Stimulated activated naive B cell treated with anti-CD40 and anti-IgM and Interleukin-4, amounts not matched to agents 10 μg/mL and 1 μg/mL and 100 μg/mL, for 72 hours (primary cell): ENCODE measurements at regions not wholly inside any gene's neighbourhood (a gene's known extent, or its start where the extent isn't known, plus 50 kb on each side); places are given as distances from the start of the nearest gene placed in this dataset.
A peak's percentile ranks its signal among the peaks of the same experiment; 100 is the strongest.
"Not testable (repeated sequence)": the region's sequence is repeated elsewhere in the genome, so short reads cannot be mapped to it uniquely, and the experiment has no call there.

ENCODE experiments used
- ATAC-seq, 2 donors: fragments of 150-1000 bp; cut with Tn5 transposase; replicated peaks; 2 replicates each; pipeline ENCODE4 v1.10.0; 2021; ENCODE audit warnings: moderate library complexity in 1 of 2
- DNase-seq: peaks from one replicate; pipeline ENCODE4 v3.0.0; 2021
- H3K27ac Mint-ChIP-seq: one replicate; pipeline ENCODE4 v1.8.0; 2022; ENCODE audit warnings: mild to moderate bottlenecking, mixed read lengths
- H3K27me3 Mint-ChIP-seq, 2 donors: one replicate each; pipeline ENCODE4 v1.8.0; 2022; ENCODE audit warnings: mixed read lengths in 2 of 2
- H3K36me3 Mint-ChIP-seq, 2 donors: one replicate each; pipeline ENCODE4 v1.8.0; 2022; ENCODE audit warnings: mixed read lengths in 2 of 2, mild to moderate bottlenecking in 1 of 2
- H3K4me1 Mint-ChIP-seq, 2 donors: one replicate each; pipeline ENCODE4 v1.8.0; 2022; ENCODE audit warnings: mixed read lengths in 2 of 2, mild to moderate bottlenecking in 1 of 2
- H3K4me3 Mint-ChIP-seq, 2 donors: one replicate each; pipeline ENCODE4 v1.8.0; 2022; ENCODE audit warnings: mild to moderate bottlenecking in 2 of 2, mixed read lengths in 2 of 2, moderate library complexity in 1 of 2
- H3K9me3 Mint-ChIP-seq, 2 donors: one replicate each; pipeline ENCODE4 v1.8.0; 2022; ENCODE audit warnings: mixed read lengths in 2 of 2, mild to moderate bottlenecking in 1 of 2

DNA sequence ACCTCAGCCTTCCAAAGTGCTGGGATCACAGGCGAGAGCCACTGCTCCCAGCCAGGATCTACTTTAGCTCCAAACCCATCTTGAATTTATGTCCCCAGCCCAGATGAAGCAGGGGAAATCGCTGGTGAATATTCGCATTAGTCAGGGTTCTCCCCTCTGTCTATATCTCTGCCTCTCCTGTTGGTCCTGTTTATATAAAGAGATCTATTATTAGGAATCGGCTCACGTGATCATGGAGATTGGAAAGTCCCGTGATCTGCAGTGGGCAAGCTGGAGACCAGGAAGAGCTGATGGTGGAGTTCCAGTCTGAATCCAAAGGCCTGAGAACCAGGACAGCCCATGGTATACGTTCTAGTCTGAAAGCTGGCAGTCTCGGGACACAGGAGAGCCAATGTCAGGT lies 382.8 kb downstream of the SEC14L1 start:
- DNase-seq (no peak), ATAC-seq (no peak)
- H3K4me1 Mint-ChIP-seq = peaks cover 2 to 6% of the 10 kb centered on the region in 2 donors
- H3K27me3 Mint-ChIP-seq = peaks cover 23 to 33% of the 10 kb centered on the region in 2 donors
- no peak overlapping the region for H3K27ac Mint-ChIP-seq
- no peaks in the 10 kb centered on the region for H3K9me3 Mint-ChIP-seq
- no peak overlapping the region for H3K4me3 Mint-ChIP-seq
- no peaks in the 10 kb centered on the region for H3K36me3 Mint-ChIP-seq

DNA sequence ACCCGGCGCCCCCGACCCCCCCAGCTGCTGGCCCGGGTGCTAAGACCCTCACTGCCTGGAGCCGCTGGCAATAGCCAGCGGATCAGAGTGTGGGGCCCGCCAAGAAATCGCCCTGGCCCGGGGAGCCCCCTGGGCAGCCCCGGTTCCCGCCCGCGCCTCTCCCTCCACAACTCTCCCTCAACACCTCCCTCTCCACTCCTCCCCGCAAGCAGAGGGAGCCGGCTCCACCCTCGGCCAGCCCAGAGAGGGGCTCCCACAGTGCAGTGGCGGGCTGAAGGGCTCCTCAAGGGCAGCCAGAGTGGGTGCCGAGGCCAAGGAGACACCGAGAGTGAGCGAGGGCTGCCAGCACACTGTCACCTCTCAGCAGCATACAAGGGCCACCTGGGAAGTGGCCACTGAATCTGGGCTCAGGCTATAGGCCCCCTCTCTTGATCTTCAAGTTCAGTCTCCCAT lies 385.5 kb downstream of the SEC14L1 start:
- peaks cover 35 to 52% of the 10 kb centered on the region in 2 donors for H3K27me3 Mint-ChIP-seq

DNA sequence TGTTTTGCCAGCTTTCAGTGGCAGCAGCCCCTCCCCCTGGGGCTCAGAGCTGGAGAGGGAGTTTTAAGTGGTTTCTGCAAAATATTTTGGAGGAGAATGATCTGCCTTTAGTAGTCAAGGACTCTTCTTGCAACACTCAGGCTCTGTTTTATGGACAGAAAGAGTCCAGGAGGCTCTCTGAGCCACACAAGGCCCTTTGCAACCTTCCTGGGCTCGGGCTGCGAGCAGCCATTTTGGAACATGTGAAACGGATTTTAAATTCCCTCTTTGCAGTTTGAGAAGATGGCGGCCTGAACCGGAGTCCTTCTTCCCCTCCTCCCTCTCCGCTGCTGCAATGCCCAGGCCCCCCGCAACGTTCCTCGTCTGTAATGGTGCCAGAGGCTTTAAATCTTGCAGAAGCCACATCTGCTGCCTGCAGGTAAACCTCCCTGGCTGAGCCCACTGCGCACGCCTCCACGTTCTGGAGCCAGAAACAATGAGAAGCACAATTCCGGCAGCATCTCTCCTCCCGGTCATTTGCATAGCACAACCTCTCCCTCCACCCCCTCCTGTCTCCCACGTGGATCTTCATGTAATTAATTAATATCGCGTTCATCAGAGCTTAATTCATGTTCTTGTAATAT lies 386.1 kb downstream of the SEC14L1 start:
- H3K4me3 Mint-ChIP-seq = no peak overlapping the region
- H3K9me3 Mint-ChIP-seq = no peaks in the 10 kb centered on the region
- peaks cover 2 to 11% of the 10 kb centered on the region in 2 donors for H3K4me1 Mint-ChIP-seq
- H3K36me3 Mint-ChIP-seq = no peaks in the 10 kb centered on the region
- ATAC-seq (no peak), DNase-seq (no peak)
- H3K27ac Mint-ChIP-seq = no peak overlapping the region
- peaks cover 35 to 52% of the 10 kb centered on the region in 2 donors for H3K27me3 Mint-ChIP-seq

More for the DNA sequence above, 385.5 kb downstream of the SEC14L1 start:
- ATAC-seq = no peak
- Mint-ChIP-seq H3K4me1 (peaks cover 2 to 11% of the 10 kb centered on the region in 2 donors), H3K27ac (no peak overlapping the region), H3K4me3 (no peak overlapping the region), H3K36me3 (no peaks in the 10 kb centered on the region), H3K9me3 (no peaks in the 10 kb centered on the region)
- no peak for DNase-seq

- DNase-seq (no peak), ATAC-seq (no peak)
- H3K4me3 Mint-ChIP-seq = no peak overlapping the region
- no peak overlapping the region for H3K27ac Mint-ChIP-seq
- no peaks in the 10 kb centered on the region for H3K9me3 Mint-ChIP-seq
- no peaks in the 10 kb centered on the region for H3K36me3 Mint-ChIP-seq
- H3K27me3 Mint-ChIP-seq = peaks cover 35 to 52% of the 10 kb centered on the region in 2 donors
- H3K4me1 Mint-ChIP-seq = peaks cover 2 to 11% of the 10 kb centered on the region in 2 donors
Measured at GRCh38 chr17:77527409-77527808, 386.6 kb downstream of the SEC14L1 start.

DNA sequence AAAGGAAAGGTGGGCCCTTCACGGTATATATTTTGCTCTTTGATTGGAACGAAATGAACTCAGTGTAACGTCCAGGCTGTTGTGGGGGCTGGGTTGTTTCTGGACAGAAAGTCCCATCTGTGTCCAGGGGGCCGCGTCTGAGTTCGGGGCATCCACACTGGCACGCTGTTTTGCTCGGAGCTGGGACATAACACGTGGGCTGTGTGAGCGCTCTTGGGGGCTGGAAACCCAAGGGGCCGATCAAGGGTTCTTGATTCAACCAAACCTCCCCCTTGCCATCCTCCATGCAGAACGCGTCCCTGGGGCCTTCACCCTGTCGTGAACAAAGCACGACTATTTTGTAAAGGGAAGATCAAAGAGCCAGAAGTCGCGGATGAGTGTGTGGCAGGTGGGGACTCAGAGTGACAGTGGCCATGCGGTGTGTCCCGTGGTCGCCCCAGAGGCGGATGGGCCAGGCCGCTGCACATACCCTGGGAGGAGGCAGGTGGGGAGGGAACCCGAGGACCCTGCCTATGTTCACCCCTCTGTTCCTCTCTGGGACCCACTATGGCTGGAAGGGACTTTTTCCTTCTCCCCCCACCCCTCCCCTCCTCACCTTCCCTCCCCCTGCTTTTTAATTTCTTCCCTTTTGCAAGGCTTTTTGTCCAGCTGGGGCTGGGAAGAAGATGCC lies 387.2 kb downstream of the SEC14L1 start:
- Mint-ChIP-seq H3K27ac (no peak overlapping the region), H3K36me3 (no peaks in the 10 kb centered on the region), H3K4me1 (peaks cover 2 to 11% of the 10 kb centered on the region in 2 donors), H3K9me3 (no peaks in the 10 kb centered on the region), H3K27me3 (peaks cover 35 to 52% of the 10 kb centered on the region in 2 donors), H3K4me3 (peak overlapping the region; percentile 23 to 72)
- peak; percentile 23 to 41 for ATAC-seq
- no peak for DNase-seq

DNA sequence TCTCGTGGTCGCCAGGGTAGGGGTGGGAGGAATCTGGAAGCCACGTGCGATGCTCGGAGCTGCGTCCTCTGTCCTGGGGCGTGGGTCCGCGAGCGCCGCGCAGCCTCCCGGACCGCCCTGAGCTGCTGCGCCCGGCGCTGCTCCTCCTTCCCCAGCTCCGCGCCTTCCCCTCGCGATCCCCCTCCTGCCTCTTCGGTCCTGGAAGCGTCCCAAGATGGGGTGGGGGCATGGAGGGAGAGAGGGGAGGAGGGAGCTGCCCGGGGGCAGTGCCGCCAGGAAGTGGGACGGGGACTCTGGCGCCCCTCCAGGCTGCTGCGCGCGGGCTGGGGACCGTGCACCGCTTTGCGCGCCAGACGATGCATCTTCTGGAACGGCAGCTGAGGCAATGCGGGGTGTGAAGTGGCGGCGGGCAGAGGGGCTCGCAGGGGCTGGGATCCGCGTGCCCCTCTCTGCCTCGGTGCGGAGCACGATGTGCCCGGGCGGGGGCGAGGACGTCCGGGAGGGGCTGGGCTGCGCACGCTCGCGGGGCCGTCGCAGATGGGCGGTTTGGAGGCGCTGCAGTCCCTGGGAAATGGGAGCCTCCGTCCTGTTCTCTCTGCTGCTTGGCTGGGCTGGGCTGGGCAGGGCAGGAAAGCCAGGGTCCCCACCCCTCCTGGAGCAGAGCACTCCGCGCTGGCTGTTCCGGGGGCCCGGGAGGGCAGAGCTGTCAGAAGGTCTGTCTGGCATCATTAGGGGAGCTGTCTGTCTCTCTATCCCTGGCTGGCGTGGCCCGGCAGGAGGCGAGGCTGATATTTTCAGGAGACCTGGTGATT lies 388.0 kb downstream of the SEC14L1 start:
- peak overlapping the region; percentile 50 to 72 for H3K4me3 Mint-ChIP-seq
- DNase-seq = no peak
- peaks cover 35 to 52% of the 10 kb centered on the region in 2 donors for H3K27me3 Mint-ChIP-seq
- H3K4me1 Mint-ChIP-seq = peaks cover 2 to 11% of the 10 kb centered on the region in 2 donors
- ATAC-seq = peak; percentile 67 to 73
- H3K27ac Mint-ChIP-seq = no peak overlapping the region
- no peaks in the 10 kb centered on the region for H3K9me3 Mint-ChIP-seq
- H3K36me3 Mint-ChIP-seq = no peaks in the 10 kb centered on the region

DNA sequence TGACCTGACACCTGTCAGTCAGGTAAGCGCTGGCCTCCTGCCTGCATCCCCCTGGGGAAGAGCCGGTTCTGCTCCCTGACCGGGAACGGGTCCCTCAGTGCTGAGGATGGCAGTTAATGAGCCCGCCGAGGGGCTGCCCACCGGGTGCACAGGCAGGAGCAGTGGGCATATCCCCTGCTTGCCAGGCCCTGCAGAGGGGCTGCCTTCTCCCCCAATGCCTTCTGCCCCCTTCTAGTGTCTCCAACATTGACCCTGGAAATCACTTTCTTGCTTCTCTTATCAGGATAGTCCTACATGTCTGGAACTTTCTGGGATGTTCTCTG lies 388.5 kb downstream of the SEC14L1 start:
- DNase-seq (no peak), ATAC-seq (no peak)
- Mint-ChIP-seq H3K4me3 (no peak overlapping the region), H3K27me3 (peaks cover 37 to 52% of the 10 kb centered on the region in 2 donors), H3K36me3 (peaks cover 3 to 4% of the 10 kb centered on the region in 2 donors), H3K9me3 (peaks cover 1 to 6% of the 10 kb centered on the region in 2 donors), H3K4me1 (peaks cover 2 to 11% of the 10 kb centered on the region in 2 donors), H3K27ac (no peak overlapping the region)

GRCh38 chr17:77530591-77530990 lies 389.8 kb downstream of the SEC14L1 start:
- Mint-ChIP-seq H3K4me3 (no peak overlapping the region), H3K4me1 (peaks cover 5 to 14% of the 10 kb centered on the region in 2 donors), H3K9me3 (peaks cover 4 to 8% of the 10 kb centered on the region in 2 donors), H3K36me3 (peaks cover 5 to 6% of the 10 kb centered on the region in 2 donors), H3K27me3 (peaks cover 36 to 43% of the 10 kb centered on the region in 2 donors), H3K27ac (no peak overlapping the region)
- DNase-seq (no peak), ATAC-seq (no peak)

- DNase-seq (no peak), ATAC-seq (no peak)
- H3K4me1 Mint-ChIP-seq = peaks cover 5 to 15% of the 10 kb centered on the region in 2 donors
- peaks cover 5 to 6% of the 10 kb centered on the region in 2 donors for H3K36me3 Mint-ChIP-seq
- no peak overlapping the region for H3K4me3 Mint-ChIP-seq
- H3K9me3 Mint-ChIP-seq = peaks cover 4 to 8% of the 10 kb centered on the region in 2 donors
- H3K27me3 Mint-ChIP-seq = peaks cover 39 to 43% of the 10 kb centered on the region in 2 donors
- no peak overlapping the region for H3K27ac Mint-ChIP-seq
Measured at GRCh38 chr17:77531002-77531401, 390.2 kb downstream of the SEC14L1 start.

- Mint-ChIP-seq H3K27me3 (peaks cover 37 to 40% of the 10 kb centered on the region in 2 donors), H3K4me1 (peaks cover 5 to 15% of the 10 kb centered on the region in 2 donors), H3K36me3 (peaks cover 5 to 6% of the 10 kb centered on the region in 2 donors), H3K9me3 (peaks cover 4 to 8% of the 10 kb centered on the region in 2 donors), H3K27ac (no peak overlapping the region), H3K4me3 (no peak overlapping the region)
- DNase-seq = no peak
- no peak for ATAC-seq
Measured at GRCh38 chr17:77531641-77532040, 390.9 kb downstream of the SEC14L1 start.

DNA sequence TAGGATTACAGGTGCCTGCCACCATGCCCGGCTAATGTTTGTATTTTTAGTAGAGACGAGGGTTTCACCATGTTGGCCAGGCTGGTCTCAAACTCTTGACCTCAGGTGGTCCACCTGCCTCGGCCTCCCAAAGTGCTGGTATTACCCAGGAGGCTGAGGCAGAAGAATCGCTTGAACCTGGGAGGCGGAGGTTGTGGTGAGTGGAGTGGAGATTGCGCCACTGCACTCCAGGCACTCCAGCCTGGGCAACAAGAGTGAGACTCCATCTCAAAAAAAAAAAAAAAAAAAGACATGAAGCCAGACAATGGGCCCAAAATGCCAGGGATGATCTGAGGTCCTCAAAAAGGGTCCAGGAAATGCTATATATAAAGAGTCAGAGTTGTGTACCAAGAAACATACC lies 392.9 kb downstream of the SEC14L1 start:
- not testable (repeated sequence) for H3K36me3 Mint-ChIP-seq, H3K4me3 Mint-ChIP-seq
- H3K27me3 Mint-ChIP-seq = peaks cover 26 to 35% of the 10 kb centered on the region in 2 donors

GRCh38 chr17:77534137-77534536 lies 393.4 kb downstream of the SEC14L1 start:
- H3K27ac Mint-ChIP-seq = no peak overlapping the region
- no peak overlapping the region for H3K4me3 Mint-ChIP-seq
- H3K27me3 Mint-ChIP-seq = peaks cover 22 to 32% of the 10 kb centered on the region in 2 donors
- no peak for ATAC-seq
- no peak for DNase-seq
- H3K9me3 Mint-ChIP-seq = peaks cover 4 to 8% of the 10 kb centered on the region in 2 donors
- peaks cover 3 to 6% of the 10 kb centered on the region in 2 donors for H3K4me1 Mint-ChIP-seq
- peaks cover 5 to 6% of the 10 kb centered on the region in 2 donors for H3K36me3 Mint-ChIP-seq

More for the DNA sequence above, 392.9 kb downstream of the SEC14L1 start:
- H3K4me1 Mint-ChIP-seq, DNase-seq, ATAC-seq, H3K27ac Mint-ChIP-seq, H3K9me3 Mint-ChIP-seq: not testable (repeated sequence)

GRCh38 chr17:77535435-77535834 lies 394.7 kb downstream of the SEC14L1 start:
- DNase-seq (no peak), ATAC-seq (no peak)
- Mint-ChIP-seq H3K4me3 (no peak overlapping the region), H3K4me1 (peaks cover 3 to 4% of the 10 kb centered on the region in 2 donors), H3K27me3 (peaks cover 18 to 30% of the 10 kb centered on the region in 2 donors), H3K36me3 (peaks cover 5 to 6% of the 10 kb centered on the region in 2 donors), H3K27ac (no peak overlapping the region), H3K9me3 (peaks cover 4 to 8% of the 10 kb centered on the region in 2 donors)

DNA sequence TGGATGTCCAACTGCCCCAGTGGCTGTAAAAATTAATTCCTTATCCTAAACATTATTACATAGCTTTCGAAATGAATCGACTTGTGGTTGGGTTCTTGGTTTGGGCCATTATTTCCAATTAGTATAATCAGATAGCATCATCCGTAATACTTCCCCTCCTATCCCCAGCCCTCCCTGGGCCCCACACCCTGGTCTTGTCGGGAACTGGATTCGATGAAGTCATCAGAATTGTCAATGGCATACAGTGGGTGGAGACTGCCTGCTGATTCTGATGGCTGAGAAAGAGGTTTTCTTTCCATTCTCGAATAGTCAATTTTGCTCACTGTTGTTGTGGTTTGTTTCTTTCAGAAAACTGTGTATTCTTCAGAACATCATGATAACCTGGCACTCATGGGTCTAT lies 395.1 kb downstream of the SEC14L1 start:
- no peak overlapping the region for H3K27ac Mint-ChIP-seq
- ATAC-seq = no peak
- peaks cover 4 to 8% of the 10 kb centered on the region in 2 donors for H3K9me3 Mint-ChIP-seq
- H3K4me1 Mint-ChIP-seq = peaks cover 3 to 4% of the 10 kb centered on the region in 2 donors
- no peak overlapping the region for H3K4me3 Mint-ChIP-seq
- H3K27me3 Mint-ChIP-seq = peaks cover 18 to 30% of the 10 kb centered on the region in 2 donors
- H3K36me3 Mint-ChIP-seq = peaks cover 5 to 6% of the 10 kb centered on the region in 2 donors
- DNase-seq = no peak
